ENCODE measurements at regions not wholly inside any gene's neighbourhood (a gene's known extent, or its start where the extent isn't known, plus 50 kb on each side); places are given as distances from the start of the nearest gene placed in this dataset.

GRCh38 chr15:35872577-35872976, 326.6 kb upstream of the DPH6 start:
- DNase-seq: no peak

GRCh38 chr15:35874260-35874905, 328.4 kb upstream of the DPH6 start:
- no peak for DNase-seq

DNA sequence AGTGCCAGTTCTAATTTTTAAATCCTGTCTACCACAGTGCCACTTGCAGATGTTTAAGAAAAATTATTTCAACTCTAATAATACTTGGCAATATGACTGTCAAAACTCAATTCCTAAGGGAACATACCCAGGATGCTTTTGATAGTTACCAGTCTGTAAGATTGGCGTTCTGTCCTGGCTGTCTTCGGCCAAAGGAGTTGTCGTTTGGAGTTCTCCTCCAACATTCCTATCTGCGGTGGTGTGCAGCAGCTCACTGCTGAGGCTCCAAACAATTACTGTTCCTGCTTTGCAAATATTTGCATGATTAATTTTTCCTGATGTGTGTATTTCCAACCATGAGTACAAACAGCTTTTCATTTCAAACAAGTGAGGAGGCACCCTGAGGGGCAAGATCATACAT, 330.8 kb upstream of the DPH6 start:
- DNase-seq: no peak

DNA sequence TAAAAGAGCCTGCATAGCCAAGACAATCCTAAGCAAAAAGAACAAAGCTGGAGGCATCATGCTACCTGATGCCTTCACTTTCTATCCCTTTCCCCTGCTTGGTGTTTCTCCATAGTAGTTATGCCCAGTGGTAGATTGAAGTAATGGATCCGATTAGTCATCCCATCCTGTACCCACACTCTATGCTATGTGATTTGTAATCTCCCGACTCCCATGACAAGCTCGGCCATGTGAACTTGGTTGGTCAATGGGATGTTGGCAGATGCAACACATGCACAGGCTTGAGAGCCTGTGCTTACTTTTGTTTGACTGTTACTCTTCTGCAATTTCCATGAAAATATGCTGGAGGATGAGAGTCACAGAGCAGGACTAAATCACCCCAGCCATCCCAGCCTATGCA, 334.9 kb upstream of the DPH6 start:
- DNase-seq: no peak

DNA sequence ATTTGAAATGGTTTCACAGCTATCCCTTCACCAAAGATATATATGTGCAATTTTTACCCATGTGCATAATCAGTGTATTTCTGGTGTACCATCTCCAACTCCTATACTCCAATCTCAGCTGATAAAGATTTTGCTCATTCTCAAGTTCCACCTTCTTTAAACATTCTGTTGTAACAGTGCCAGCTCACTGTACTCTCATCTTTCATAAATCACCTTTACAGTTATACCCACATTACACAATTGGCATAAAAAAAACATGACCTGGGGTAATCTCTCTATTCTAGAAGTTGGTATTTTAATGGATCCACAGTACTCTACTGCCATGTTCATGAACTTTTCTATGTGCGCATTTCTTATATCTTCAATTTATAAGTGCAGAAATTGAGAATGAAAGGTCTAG, 339.9 kb upstream of the DPH6 start:
- DNase-seq: no peak

GRCh38 chr15:35886765-35887164, 340.8 kb upstream of the DPH6 start:
- DNase-seq: no peak

GRCh38 chr15:35888815-35889214, 342.9 kb upstream of the DPH6 start:
- no peak for DNase-seq

GRCh38 chr15:35907511-35907910, 361.5 kb upstream of the DPH6 start:
- DNase-seq: no peak

DNA sequence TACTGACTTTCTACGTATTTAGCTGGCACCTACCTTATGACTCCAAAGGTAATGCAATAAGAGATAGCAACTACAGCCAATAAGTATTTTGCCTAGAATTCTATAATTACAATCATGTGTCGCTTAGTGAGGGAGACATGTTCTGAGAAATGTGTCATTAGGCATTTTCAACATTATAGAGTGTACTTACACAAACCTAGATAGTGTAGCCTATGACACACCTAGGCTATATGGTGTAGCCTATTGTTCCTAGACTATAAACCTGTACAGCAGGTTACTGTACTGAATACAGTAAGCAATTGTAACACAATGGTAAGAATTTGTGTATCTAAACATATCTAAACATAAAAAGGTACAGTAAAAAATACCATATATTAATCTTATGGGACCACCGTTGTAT, 363.4 kb upstream of the DPH6 start:
- DNase-seq: no peak

DNA sequence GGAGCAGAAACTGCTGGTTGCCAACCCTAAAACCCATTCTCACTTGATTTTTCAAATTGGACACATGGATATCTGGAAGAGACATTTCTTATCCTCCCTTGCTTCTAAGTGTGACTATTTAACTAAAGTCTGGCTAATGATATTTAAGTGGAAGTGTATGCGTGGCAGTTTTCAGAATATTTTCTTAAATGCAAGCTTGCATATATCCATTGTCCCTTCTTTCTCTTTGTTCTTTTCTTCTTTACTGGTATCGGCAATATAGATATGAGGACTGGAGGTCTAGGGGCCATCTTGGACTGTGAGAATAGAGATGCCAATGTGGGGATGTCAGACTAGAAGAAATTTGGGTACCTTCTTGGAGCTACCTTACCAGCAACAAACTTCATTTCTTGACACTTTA, 364.3 kb upstream of the DPH6 start:
- no peak for DNase-seq

GRCh38 chr15:35911052-35911777, 365.2 kb upstream of the DPH6 start:
- no peak for DNase-seq

GRCh38 chr15:35912196-35912595, 366.2 kb upstream of the DPH6 start:
- DNase-seq: peak; percentile 15

DNA sequence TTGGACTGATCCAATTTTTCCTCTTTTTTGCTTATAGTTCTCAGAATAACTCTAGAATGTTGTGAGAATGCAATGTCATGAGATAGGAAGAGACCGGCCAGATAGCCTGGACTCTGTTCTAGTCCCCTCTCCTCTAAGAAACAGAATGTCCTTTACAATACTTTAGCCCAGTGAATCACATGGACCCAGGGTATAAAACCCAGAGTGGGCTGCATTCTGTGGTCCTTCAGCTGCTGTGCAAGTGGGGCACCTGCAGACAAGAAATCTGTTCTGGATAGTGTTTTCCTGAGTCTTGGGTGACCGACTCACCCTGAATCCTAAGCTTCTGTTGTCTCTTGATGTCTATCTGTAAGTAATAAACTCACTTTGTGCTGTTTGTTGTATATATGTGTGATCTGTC, 368.6 kb upstream of the DPH6 start:
- no peak for DNase-seq

DNA sequence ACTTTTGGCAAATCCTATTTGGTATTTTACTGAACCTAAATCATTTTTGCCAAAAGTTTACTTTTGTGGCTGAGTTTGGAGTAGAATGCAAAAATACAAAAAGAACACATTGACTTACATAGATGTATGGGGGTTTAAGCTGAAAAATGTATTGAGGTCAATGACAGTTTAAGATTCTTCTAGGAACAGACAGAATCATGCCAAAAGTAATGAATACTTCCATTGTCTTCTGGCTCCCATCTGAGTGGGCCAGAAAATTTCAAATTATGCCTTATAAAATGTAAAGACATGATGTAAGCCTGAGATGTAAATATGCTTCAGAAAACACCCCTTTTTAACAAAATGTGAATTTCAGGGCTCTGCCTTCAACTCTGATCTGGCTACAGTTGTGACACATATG, 375.1 kb upstream of the DPH6 start:
- no peak for DNase-seq

DNA sequence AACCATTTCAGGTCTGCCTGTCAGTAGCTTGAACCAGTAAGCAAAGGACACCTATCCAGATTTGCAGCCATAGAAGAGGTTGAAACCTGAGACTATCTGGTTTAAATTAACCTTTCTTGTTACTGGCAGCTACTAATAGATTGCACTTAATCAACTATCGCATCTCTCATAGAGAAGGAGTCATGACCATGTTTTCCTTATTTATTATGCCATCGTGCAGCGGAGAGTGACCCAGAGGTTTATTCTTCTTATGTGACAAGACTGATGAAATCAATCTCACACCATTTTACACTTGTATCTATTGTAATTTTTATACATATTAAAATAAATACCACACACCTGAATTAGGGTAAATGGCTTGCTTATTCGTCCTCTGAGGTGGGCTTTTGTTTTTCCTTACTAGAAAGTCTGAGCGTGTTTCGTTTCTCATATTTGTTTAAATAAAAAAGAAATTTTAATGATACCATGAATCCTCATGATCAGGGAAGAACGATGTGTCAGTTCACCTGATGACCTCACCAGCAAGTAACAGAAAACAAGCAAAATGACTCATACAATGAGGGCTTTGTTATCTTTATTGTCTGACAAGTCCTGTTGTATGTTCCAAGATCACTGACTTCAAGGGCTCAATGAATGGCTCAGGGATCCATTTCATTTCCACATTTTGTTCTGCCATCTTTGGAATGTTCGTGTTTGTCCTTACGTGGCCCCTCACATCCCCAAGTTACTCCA, 379.5 kb upstream of the DPH6 start:
- no peak for DNase-seq

GRCh38 chr15:35926007-35926380, 380.0 kb upstream of the DPH6 start:
- no peak for DNase-seq

DNA sequence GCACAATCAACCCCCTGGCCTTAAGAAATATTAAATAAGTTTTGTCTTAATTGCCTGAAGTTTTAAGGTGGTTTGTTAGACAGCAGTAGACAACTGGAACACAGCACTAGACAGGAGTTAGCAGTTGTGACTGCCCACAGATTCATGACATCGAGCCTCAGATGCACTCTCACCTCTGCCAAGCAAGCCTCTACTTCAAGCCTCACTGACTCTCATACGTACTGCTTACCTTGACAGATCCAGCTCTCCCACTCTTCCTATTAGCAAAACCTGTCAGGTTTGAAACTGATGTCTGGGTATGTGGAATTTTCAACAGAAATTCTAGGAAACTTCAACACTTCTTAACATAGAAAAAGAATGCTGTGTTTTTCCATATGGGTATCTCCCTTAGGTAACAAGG, 382.9 kb upstream of the DPH6 start:
- no peak for DNase-seq

- no peak for DNase-seq
These were observed 383.9 kb upstream of the DPH6 start for GRCh38 chr15:35929740-35930444.

- no peak for DNase-seq
These were observed 385.9 kb upstream of the DPH6 start for GRCh38 chr15:35931799-35932341.

DNA sequence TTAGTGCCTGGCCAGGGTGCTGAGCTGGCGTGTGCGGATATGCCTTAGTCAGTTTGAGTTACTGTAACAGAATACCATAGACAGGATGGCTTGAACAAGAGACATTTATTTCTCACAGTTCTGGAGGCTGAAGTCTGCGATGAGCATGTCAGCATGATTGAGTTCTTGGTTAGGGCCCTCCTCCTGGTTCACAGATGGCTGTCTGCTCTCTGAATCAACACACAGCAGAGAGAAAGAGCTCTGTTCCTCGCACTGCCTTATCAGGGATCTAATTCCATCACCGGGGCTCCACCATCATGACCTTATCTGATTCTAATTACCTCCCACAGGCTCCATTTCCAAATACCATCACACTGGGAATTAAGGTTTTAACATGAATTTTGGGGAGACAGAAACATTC, 386.6 kb upstream of the DPH6 start:
- DNase-seq: no peak

DNA sequence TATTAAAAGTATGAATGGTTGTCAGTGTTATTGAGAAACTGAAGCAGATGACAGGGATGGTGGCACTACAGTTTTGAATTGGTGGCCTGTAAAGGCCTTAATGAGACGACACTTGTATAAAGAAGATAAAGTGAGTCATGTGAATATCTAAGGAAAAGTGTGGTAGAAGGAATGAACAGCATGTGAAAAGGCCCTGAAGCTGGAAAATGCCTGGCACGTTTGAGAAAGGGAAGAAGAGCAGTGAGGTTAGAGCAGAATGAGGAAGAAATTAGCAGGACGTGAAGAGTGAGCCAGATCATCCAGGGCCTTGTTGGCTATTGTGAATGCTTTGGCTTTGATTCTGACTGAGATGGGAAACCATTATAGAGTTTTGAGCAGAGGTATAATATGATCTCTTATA, 387.6 kb upstream of the DPH6 start:
- DNase-seq: no peak

- DNase-seq: no peak
These were observed 388.6 kb upstream of the DPH6 start for GRCh38 chr15:35934383-35935049.

- DNase-seq: no peak
These were observed 390.3 kb upstream of the DPH6 start for GRCh38 chr15:35936284-35936683.
